22Rv1 (cell line): ENCODE measurements at regions not wholly inside any gene's neighbourhood (a gene's known extent, or its start where the extent isn't known, plus 50 kb on each side); places are given as distances from the start of the nearest gene placed in this dataset.

Experiments
- H3K27ac ChIP-seq: fragments of 450-650 bp; 2 replicates; pipeline ENCODE4 v1.5.1; 2017
- ZFX ChIP-seq: fragments of 450-650 bp; IDR thresholded peaks from 2 replicates; pipeline ENCODE4 v1.6.1; 2017; ENCODE audit warnings: antibody characterized with exemption, borderline replicate concordance
- TF ChIP-seq, protein P1 (sequence below): fragments of 450-650 bp; IDR thresholded peaks from 2 replicates; pipeline ENCODE4 v1.5.1; 2017; ENCODE audit warnings: mild to moderate bottlenecking

DNA sequence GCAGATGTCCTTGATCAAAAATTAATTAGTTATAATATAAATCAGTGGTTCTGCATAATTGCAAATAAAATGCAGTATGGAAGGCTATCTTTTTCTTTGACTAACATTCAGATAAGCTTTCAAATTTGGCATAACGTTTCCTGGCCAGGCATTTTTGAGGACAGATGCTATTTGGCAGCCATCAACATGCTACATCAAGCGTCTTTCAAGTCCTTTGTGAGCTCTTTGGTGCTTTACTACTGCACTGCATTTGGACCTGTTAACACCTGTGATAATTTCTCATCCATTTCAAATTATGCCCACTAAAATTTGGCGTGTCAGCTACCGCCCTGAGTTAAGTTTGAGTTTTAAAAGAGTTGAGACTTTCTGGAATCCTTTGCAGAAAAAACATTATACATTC lies 545.7 kb downstream of the STK39 start:
- H3K27ac ChIP-seq: no peak overlapping the region
- no peak for TF ChIP-seq ZFX
- TF ChIP-seq, protein P1, sequence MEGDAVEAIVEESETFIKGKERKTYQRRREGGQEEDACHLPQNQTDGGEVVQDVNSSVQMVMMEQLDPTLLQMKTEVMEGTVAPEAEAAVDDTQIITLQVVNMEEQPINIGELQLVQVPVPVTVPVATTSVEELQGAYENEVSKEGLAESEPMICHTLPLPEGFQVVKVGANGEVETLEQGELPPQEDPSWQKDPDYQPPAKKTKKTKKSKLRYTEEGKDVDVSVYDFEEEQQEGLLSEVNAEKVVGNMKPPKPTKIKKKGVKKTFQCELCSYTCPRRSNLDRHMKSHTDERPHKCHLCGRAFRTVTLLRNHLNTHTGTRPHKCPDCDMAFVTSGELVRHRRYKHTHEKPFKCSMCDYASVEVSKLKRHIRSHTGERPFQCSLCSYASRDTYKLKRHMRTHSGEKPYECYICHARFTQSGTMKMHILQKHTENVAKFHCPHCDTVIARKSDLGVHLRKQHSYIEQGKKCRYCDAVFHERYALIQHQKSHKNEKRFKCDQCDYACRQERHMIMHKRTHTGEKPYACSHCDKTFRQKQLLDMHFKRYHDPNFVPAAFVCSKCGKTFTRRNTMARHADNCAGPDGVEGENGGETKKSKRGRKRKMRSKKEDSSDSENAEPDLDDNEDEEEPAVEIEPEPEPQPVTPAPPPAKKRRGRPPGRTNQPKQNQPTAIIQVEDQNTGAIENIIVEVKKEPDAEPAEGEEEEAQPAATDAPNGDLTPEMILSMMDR: no peak

DNA sequence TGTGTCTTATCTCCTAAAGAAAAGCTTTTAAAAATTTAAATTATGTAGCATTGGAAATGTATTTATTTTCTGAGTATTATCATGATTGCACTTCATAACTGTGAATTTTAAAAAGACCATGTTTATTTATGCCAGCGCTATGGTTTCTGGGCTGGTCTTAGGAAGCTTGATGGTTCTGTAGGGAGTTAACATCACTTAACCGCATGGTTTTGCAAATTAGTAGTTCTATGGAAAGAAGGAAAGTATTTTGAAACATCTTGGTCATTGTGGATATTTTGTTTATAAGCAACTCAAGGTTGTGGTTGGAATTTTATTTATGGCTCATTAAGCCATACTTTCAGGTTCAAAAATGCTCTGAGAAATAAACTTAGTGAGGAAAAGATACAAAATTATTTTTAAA lies 549.4 kb downstream of the STK39 start:
- no peak overlapping the region for H3K27ac ChIP-seq
- TF ChIP-seq, protein P1: no peak
- TF ChIP-seq ZFX: no peak

DNA sequence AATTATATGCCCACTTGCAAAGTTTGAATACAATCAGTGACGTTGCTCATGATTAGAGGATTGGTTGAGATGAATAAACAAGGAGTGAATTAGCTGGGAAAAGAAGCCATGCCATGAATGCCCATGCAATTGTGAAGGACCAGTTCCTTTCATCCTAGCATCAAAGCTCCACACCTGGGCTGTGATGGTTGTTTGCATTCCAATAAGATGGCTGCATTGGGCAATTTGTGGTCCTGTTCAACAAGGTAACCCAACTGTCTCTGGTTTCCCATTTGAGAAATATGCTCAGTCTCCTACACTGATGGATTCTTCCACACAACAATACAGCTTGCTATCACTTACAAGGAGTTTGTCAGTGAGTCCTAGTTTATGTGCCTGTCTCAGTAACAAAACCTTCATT lies 550.2 kb downstream of the STK39 start:
- no peak overlapping the region for H3K27ac ChIP-seq
- no peak for TF ChIP-seq ZFX
- TF ChIP-seq, protein P1: no peak

DNA sequence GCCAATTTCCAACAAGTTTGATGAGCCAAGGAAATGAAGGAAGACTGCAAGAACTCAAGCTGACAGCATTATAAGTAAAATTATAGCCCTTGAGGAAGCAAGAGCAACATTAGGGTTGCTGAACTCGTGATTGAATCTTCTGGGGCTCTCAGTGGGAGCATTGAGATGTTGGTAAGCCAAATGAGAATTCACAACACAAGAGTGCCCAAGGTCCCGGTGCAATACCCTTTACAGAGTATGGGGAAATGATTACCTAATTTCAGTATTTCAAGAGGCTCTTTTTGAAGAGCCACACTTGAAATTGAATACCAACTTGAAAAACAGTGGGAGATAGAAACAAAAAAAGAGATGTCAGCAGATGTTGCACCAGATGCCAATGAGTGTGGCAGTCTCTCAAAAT lies 554.5 kb downstream of the STK39 start:
- TF ChIP-seq, protein P1: no peak
- TF ChIP-seq ZFX: no peak
- H3K27ac ChIP-seq: no peak overlapping the region

DNA sequence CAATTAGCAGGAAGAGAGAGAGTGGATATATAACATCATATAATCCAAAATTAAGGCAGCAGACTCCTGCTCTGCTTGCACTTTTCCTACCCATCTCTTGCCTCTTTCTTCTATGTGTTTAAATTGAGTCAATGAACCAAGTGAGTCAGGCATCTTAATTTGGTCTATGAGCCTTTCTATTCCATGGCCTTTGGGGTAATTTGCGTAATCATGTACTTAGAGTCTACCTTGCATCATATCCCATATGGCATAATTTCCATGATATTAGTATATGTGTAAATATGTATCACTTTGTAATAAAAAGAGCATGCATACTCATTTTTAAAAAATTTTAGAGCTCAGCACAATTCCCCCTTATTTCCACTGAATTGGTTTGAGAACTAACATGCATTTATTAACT lies 555.2 kb downstream of the STK39 start:
- TF ChIP-seq ZFX: no peak
- TF ChIP-seq, protein P1: no peak
- no peak overlapping the region for H3K27ac ChIP-seq

DNA sequence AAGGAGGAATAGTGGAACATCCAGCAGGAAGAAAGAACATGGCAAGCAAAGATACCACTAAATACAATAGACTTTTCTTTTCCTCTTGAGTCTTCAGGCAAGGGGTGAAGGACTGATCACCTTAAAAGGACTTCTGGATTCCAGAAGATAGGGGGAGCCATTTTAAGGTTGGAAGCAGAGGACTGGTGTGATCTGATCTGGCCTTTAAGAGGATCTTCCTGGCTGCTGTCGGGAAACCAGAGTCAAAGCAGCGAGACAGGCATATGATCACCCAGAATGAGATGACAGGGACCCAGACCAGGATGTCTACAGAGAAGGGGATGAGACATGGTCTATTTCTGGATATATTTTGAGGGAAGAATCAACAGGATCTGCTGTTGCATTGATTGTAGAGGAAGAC lies 558.0 kb downstream of the STK39 start:
- TF ChIP-seq ZFX: no peak
- TF ChIP-seq, protein P1: no peak; the same call in 1 of the 2 replicates
- no peak overlapping the region for H3K27ac ChIP-seq

DNA sequence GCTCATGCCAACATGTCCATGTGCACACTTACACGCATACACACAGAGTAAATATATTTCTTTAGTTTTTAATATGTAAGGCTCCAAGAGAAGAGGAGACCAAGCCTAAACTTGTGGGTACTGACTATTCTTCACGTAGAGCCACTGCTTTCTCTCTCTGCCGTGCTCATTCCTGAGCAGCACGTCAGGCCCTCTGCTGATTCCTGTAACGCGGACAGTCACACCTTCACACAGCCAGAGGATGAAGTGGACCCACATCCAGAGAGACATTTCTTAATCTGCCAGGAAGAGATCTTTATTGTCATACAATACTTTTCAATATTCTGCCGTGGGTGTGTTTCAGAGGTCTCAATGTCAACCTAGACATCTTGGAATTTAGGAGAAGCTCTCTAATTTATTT lies 560.7 kb downstream of the STK39 start:
- H3K27ac ChIP-seq: no peak overlapping the region
- TF ChIP-seq ZFX: no peak
- TF ChIP-seq, protein P1: no peak
